GM12865 (cell line): ENCODE measurements at regions not wholly inside any gene's neighbourhood (a gene's known extent, or its start where the extent isn't known, plus 50 kb on each side); places are given as distances from the start of the nearest gene placed in this dataset.

Experiments used
- DNase-seq: peaks from one replicate; pipeline ENCODE4 v3.0.0; 2010; ENCODE audit warnings: low read depth
- H3K4me3 ChIP-seq: 2 replicates; pipeline ENCODE4 v1.5.1; 2011; ENCODE audit warnings: mild to moderate bottlenecking, low read depth, low read length, control low read depth
- CTCF ChIP-seq: IDR thresholded peaks from 2 replicates; pipeline ENCODE4 v1.5.1; 2011; ENCODE audit warnings: low read length, control low read depth, low read depth, inconsistent platforms; ENCODE audit not compliant: insufficient read depth; ENCODE audit errors: missing control alignments

GRCh38 chr1:30173560-30173959 lies 549.8 kb downstream of the MATN1 start:
- no peak overlapping the region for H3K4me3 ChIP-seq
- DNase-seq, result no peak
- TF ChIP-seq CTCF, result no peak

- no peak for DNase-seq
- no peak for TF ChIP-seq CTCF
- no peak overlapping the region for H3K4me3 ChIP-seq
These were observed 550.6 kb downstream of the MATN1 start for GRCh38 chr1:30172757-30173156.

DNA sequence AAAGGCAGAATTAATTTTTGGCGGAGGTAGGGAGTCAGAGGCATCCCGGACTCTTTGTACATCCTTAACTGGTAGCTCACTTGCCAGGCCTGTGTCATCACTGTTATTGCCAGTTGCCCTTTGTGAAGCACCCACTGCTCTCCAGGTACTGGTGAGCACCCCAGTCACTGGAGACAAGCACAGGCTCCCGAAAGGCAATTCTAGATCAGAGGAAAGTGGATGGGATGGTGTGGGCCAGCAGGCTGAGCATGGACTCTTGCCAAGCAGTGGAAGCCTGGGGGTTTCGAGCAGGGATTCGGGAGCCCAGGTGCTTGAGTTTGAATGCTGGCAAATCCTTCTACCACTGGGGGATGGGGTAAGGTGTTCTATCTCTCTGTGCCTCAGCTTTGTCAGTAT lies 551.1 kb downstream of the MATN1 start:
- DNase-seq, result no peak
- TF ChIP-seq CTCF, result no peak
- H3K4me3 ChIP-seq, result no peak overlapping the region

- DNase-seq, result no peak
- TF ChIP-seq CTCF, result no peak
- no peak overlapping the region for H3K4me3 ChIP-seq
These were observed 551.7 kb downstream of the MATN1 start for GRCh38 chr1:30171537-30172298.

DNA sequence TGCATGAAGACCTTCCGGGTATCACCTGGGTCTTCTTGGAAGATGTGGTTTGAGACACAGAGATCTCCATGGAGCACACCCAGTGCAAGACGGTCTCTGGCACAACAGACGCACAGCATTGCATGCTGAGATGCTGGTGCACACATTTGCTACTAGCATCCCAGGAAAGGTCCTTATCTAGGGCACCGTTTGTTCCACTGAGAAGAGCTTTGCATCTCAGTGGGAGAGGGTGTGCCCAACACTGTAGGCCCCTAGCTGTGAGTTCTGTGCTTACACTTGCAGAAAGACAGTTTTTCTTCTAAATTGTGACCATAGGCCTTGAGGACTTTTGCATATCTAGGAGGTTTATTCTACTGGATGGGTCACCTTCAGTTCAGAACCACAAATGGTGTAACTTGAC lies 554.1 kb downstream of the MATN1 start:
- H3K4me3 ChIP-seq, result no peak overlapping the region
- no peak for TF ChIP-seq CTCF
- no peak for DNase-seq

GRCh38 chr1:30166174-30166573 lies 557.2 kb downstream of the MATN1 start:
- no peak overlapping the region for H3K4me3 ChIP-seq
- TF ChIP-seq CTCF, result no peak

GRCh38 chr1:30165116-30165515 lies 558.3 kb downstream of the MATN1 start:
- H3K4me3 ChIP-seq, result no peak overlapping the region
- no peak for DNase-seq
- no peak for TF ChIP-seq CTCF

More at GRCh38 chr1:30166174-30166573, 557.2 kb downstream of the MATN1 start:
- no peak for DNase-seq
